Endothelial cell of umbilical vein (primary cell): ENCODE measurements at regions not wholly inside any gene's neighbourhood (a gene's known extent, or its start where the extent isn't known, plus 50 kb on each side); places are given as distances from the start of the nearest gene placed in this dataset.

ENCODE experiments used
- BruUV-seq: library from RNA; stranded (reverse); fragments of 400-500 nt; replicated peaks from 2 replicates; lab custom pipeline; 2021; lab: Mats Ljungman, UMichigan
- CTCF ChIA-PET: fragments of 300-600, 350-600 bp; sonication (Branson Sonifier 250); formaldehyde crosslinking; loops from one replicate; lab custom pipeline; 2021; ENCODE audit warnings: antibody characterized with exemption, inconsistent platforms; lab: Charles Lee
- POLR2A ChIA-PET: fragments of 300-600, 350-600 bp; sonication (Branson Sonifier 250); formaldehyde crosslinking; loops from one replicate; lab custom pipeline; 2021; ENCODE audit warnings: antibody characterized with exemption, inconsistent platforms; lab: Charles Lee
- DNase-seq: peaks from one replicate; pipeline ENCODE4 v3.0.0-alpha.2; 2011; ENCODE audit warnings: low read depth, low spot score
- FAIRE-seq: peaks from 2 replicates; lab custom pipeline; 2011; peaks lifted over from hg19 to GRCh38; lab: Jason Lieb, UNC
- H2AFZ ChIP-seq: 2 replicates; pipeline ENCODE4 v1.6.0; 2012; ENCODE audit warnings: low read depth, low read length, control low read depth, inconsistent platforms
- H3K27ac ChIP-seq: 2 replicates; pipeline ENCODE4 v1.5.1; 2011; ENCODE audit warnings: low read depth, mild to moderate bottlenecking, control low read depth, low read length, moderate library complexity; ENCODE audit not compliant: insufficient read depth
- H3K27me3 ChIP-seq, 2 experiments: 2 replicates each; pipeline versions ENCODE4 v1.6.0 to v1.6.1; 2011; ENCODE audit warnings: low read length in 2 of 2, mixed read lengths in 1 of 2; ENCODE audit not compliant: control insufficient read depth in 2 of 2, insufficient read depth in 2 of 2
- H3K36me3 ChIP-seq, 2 experiments: 2 replicates in 1 of 2; 3 replicates in 1 of 2; pipeline ENCODE4 v1.5.1; 2011; ENCODE audit warnings: low read length in 2 of 2, mild to moderate bottlenecking in 1 of 2, moderate library complexity in 1 of 2; ENCODE audit not compliant: control insufficient read depth in 2 of 2, insufficient read depth in 2 of 2; ENCODE audit errors: extremely low read depth in 1 of 2
- H3K4me1 ChIP-seq: 3 replicates; pipeline ENCODE4 v1.5.1; 2011; ENCODE audit warnings: mild to moderate bottlenecking, low read length; ENCODE audit not compliant: control insufficient read depth, insufficient read depth; ENCODE audit errors: extremely low read depth
- H3K4me2 ChIP-seq: 2 replicates; pipeline ENCODE4 v1.6.1; 2011; ENCODE audit warnings: low read length, control low read depth, mixed read lengths; ENCODE audit not compliant: insufficient read depth
- H3K4me3 ChIP-seq, 3 experiments: fragments of 200-600 bp in 1 of 3; sonication (generic), shearing (Covaris generic) in 1 of 3; replicated peaks in 1 of 3; 2 replicates each; pipeline ENCODE4 v1.5.1; 2011 to 2016; ENCODE audit warnings: control low read depth in 3 of 3, low read length in 3 of 3, mild to moderate bottlenecking in 2 of 3, inconsistent platforms in 1 of 3, low read depth in 1 of 3, moderate library complexity in 1 of 3; ENCODE audit not compliant: insufficient read depth in 1 of 3
- H3K79me2 ChIP-seq: 2 replicates; pipeline ENCODE4 v1.6.0; 2012; ENCODE audit warnings: low read length, inconsistent platforms; ENCODE audit not compliant: control insufficient read depth, insufficient read depth
- H3K9ac ChIP-seq: replicated peaks from 2 replicates; pipeline ENCODE3; 2011; ENCODE audit warnings: low read length, control low read depth; ENCODE audit not compliant: insufficient read depth; ENCODE audit errors: extremely low read depth
- H3K9me1 ChIP-seq: replicated peaks from 3 replicates; pipeline ENCODE4 v1.6.0; 2011; ENCODE audit warnings: mild to moderate bottlenecking, low read length; ENCODE audit not compliant: control insufficient read depth, insufficient read depth; ENCODE audit errors: extremely low read depth
- H3K9me3 ChIP-seq: replicated peaks from 2 replicates; pipeline ENCODE4 v1.5.1; 2012; ENCODE audit warnings: low read length, inconsistent platforms; ENCODE audit not compliant: control insufficient read depth, insufficient read depth
- H4K20me1 ChIP-seq: replicated peaks from 2 replicates; pipeline ENCODE3; 2011; ENCODE audit warnings: mild to moderate bottlenecking, low read length; ENCODE audit not compliant: control insufficient read depth, insufficient read depth; ENCODE audit errors: extremely low read depth
- EZH2 ChIP-seq: IDR thresholded peaks from 2 replicates; pipeline ENCODE4 v1.6.1; 2012; ENCODE audit warnings: borderline replicate concordance, low read depth, mild to moderate bottlenecking, moderate library complexity, low read length, inconsistent platforms; ENCODE audit not compliant: severe bottlenecking
- FOS ChIP-seq: IDR thresholded peaks from 2 replicates; pipeline ENCODE4 v1.6.1; 2011; ENCODE audit warnings: mild to moderate bottlenecking, low read length, moderate library complexity, borderline replicate concordance; ENCODE audit not compliant: insufficient read depth
- GATA2 ChIP-seq: IDR thresholded peaks from 2 replicates; pipeline ENCODE4 v1.7.0; 2011; ENCODE audit warnings: low read depth, mild to moderate bottlenecking, moderate library complexity, mixed read lengths, low read length; ENCODE audit not compliant: insufficient read length, insufficient read depth
- JUN ChIP-seq: IDR thresholded peaks from 2 replicates; pipeline ENCODE4 v1.6.1; 2011; ENCODE audit warnings: borderline replicate concordance, low read depth; ENCODE audit not compliant: insufficient read length, insufficient read depth
- POLR2A ChIP-seq: IDR thresholded peaks from 2 replicates; pipeline ENCODE4 v1.6.1; 2012; ENCODE audit warnings: low read depth, mild to moderate bottlenecking, control low read depth, low read length
- POLR2AphosphoS5 ChIP-seq: IDR thresholded peaks from 2 replicates; pipeline ENCODE4 v1.6.1; 2012; ENCODE audit warnings: low read depth, mild to moderate bottlenecking, control low read depth, low read length, moderate library complexity; ENCODE audit not compliant: insufficient read depth
- dilution Hi-C: fragments of 300-500 bp; cut with MboI; formaldehyde crosslinking; loops from one replicate; pipeline ENCODE4 v1.15.0; 2019; ENCODE audit warnings: low sequenced_read_pairs; ENCODE audit not compliant: extremely low pct_ligation_motif_present
- intact Hi-C: fragments of 100-400 bp; cut with micrococcal nuclease; formaldehyde crosslinking; loops from one replicate; pipeline ENCODE4 v1.10.0; 2022
- TF ChIP-seq, protein P1 (sequence below), 2 donors: IDR thresholded peaks; 1 replicate in 1 of 2; 2 replicates in 1 of 2; pipeline ENCODE4 v1.5.1; 2011; ENCODE audit warnings: low read length in 2 of 2, mild to moderate bottlenecking in 2 of 2, moderate library complexity in 2 of 2, control low read depth in 1 of 2, inconsistent platforms in 1 of 2, low read depth in 1 of 2; ENCODE audit not compliant: insufficient read depth in 1 of 2; ENCODE audit errors: extremely low read depth in 1 of 2
- TF ChIP-seq, protein P2 (sequence below): IDR thresholded peaks from 2 replicates; pipeline ENCODE4 v1.6.1; 2011; ENCODE audit not compliant: insufficient read depth, insufficient read length

DNA sequence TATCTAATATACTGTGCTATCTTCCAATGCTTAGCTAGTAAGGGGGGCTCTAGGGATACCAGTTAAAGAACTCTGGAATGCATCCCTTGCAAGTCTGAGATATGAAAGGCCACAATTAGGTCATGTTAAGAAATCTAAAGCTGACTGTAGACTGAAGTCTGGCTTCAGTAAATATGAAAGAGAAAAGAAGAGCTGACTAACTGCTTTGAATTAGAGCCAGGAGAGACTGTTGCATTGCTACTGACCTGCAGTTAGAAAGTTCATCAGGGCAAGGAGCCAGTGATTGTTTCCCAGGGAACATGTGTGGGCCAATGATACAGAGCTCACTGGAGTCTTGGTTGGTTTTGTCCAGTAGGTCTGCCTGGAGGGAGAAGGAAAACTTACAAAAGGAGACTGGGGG is 472.1 kb upstream of the TNC start:
- H4K20me1 ChIP-seq = no peaks in the 10 kb centered on the region
- no peaks in the 10 kb centered on the region for H3K9me1 ChIP-seq
- intact Hi-C loops (no loop called here), dilution Hi-C loops (no loop called here)
- no peaks in the 10 kb centered on the region for H3K27me3 ChIP-seq
- no peak overlapping the region for H3K4me2 ChIP-seq
- peaks cover 3% of the 10 kb centered on the region for H3K4me1 ChIP-seq
- H2AFZ ChIP-seq = no peak overlapping the region
- no peaks in the 10 kb centered on the region for H3K36me3 ChIP-seq
- ChIA-PET CTCF (interaction anchor here (0.8 kb wide), 1 partner anchor 982 kb away, joined by 3 read pairs; no protein-coding TSS in a partner anchor), POLR2A (no interaction called here)
- BruUV-seq = no TSS peak
- no peaks in the 10 kb centered on the region for H3K9me3 ChIP-seq
- H3K9ac ChIP-seq = no peak overlapping the region
- no peak overlapping the region for H3K4me3 ChIP-seq
- H3K79me2 ChIP-seq = no peaks in the 10 kb centered on the region
- FAIRE-seq = no peak
- TF ChIP-seq POLR2AphosphoS5 (no peak), FOS (no peak), POLR2A (no peak), EZH2 (no peak), JUN (no peak), GATA2 (no peak)
- TF ChIP-seq, protein P1, sequence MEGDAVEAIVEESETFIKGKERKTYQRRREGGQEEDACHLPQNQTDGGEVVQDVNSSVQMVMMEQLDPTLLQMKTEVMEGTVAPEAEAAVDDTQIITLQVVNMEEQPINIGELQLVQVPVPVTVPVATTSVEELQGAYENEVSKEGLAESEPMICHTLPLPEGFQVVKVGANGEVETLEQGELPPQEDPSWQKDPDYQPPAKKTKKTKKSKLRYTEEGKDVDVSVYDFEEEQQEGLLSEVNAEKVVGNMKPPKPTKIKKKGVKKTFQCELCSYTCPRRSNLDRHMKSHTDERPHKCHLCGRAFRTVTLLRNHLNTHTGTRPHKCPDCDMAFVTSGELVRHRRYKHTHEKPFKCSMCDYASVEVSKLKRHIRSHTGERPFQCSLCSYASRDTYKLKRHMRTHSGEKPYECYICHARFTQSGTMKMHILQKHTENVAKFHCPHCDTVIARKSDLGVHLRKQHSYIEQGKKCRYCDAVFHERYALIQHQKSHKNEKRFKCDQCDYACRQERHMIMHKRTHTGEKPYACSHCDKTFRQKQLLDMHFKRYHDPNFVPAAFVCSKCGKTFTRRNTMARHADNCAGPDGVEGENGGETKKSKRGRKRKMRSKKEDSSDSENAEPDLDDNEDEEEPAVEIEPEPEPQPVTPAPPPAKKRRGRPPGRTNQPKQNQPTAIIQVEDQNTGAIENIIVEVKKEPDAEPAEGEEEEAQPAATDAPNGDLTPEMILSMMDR (IDR thresholded peaks at IDR 0.05; ENCODE audit: extremely low read depth in 1 of 2, insufficient read depth in 1 of 2, low read depth in 1 of 2, low read length in 2 of 2) = no peak
- TF ChIP-seq, protein P2, sequence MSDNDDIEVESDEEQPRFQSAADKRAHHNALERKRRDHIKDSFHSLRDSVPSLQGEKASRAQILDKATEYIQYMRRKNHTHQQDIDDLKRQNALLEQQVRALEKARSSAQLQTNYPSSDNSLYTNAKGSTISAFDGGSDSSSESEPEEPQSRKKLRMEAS = no peak
- peak; percentile 83 for DNase-seq
- no peak overlapping the region for H3K27ac ChIP-seq
